ENCODE measurements at regions not wholly inside any gene's neighbourhood (a gene's known extent, or its start where the extent isn't known, plus 50 kb on each side); places are given as distances from the start of the nearest gene placed in this dataset.

DNA sequence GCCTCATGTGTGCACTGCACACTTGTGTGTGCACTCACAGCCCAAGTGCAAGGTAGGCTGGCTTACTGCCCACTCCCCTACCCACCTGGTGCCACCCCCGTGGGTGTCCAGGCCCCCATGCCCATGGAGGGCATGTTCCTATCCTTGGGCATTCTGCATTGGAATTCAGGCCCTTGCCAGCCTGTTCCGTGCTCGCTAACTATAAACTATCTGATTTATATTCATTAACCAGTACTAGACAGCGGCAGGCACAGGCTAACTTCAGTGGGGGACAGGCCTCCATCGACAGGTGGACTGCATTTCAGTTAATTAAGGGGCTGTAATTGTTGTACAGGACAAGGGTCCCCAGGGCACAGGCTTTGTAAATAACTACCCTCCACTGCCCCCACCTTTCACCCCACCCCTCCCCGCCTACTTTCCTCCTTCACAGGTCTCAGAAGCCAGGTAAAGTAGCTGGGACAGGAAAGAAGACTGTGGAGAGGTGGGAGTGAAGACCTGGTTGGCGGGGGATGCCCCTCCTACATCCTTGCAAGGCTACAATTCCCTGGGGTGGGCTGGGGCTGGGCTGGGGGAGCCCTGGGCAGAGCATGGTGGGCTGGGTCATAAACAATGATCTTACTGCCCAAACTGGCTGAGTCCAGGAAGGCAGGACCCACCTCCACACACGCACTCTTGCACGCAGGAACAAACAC is 119.0 kb upstream of the LHX1 start:
- no peak for DNase-seq

GRCh38 chr17:36823850-36824677 is 113.2 kb upstream of the LHX1 start:
- DNase-seq, result no peak

GRCh38 chr17:36824678-36825101 is 112.6 kb upstream of the LHX1 start:
- no peak for DNase-seq

DNA sequence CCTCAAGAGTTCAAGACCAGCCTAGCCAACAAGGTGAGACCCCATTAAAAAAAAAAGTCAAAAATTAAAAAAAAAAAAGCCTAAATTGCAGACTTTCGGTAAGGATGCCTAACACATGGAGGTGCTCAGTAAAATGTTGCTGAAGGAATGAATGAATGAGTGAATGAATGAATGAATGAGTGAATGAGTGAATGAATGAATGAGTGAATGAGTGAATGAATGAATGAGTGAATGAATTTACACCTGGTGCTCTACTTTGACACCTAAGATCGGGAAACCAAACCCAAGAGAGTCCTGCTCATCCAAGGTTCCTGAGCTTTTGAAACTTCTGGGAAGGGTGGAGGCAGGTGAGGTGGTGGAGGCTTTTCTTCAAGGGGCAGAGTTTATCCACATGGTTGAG is 112.2 kb upstream of the LHX1 start:
- no peak for DNase-seq

DNA sequence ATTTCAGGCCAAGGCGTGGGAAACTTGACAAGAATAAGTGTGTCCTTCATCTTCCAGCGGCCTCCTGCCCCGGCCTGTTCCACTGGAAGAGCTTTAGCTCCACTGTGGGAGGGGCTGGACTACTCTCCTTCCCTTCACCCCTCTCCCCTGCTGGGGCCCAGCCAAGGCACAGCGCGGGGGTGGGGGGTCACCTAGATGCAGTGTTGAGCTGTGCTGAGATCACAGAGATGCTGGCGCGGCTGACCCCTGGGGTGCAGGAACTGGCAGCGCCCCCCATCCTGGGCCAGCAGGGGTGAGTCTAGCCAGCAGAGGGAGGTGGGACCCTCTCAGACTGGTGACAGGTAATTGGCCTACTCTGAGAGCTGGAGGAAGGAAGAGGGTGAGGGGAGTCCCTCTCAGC is 111.8 kb upstream of the LHX1 start:
- no peak for DNase-seq

- no peak for DNase-seq
Measured at GRCh38 chr17:36825951-36826350, 111.3 kb upstream of the LHX1 start.

DNA sequence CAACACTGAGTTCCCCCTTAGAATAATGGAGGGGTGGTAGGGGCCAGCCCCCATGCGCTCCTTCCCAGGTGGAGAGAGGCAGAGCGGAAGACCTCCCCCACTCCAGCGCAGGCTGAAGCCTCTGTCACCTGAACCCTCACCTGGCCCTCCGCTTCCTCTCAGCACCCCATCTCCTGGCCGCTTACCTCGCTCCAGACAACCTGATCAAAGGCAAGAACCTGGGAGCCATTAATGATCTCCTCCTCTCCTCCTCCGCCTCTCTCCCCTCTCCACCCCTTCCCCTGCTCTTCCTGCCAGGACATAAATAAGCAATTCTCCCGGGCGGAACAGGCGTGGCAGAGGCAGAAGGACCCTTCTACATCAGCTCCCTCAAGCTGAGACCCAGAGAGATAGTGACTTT is 110.2 kb upstream of the LHX1 start:
- DNase-seq, result no peak

GRCh38 chr17:36829676-36830075 is 107.6 kb upstream of the LHX1 start:
- DNase-seq, result no peak

GRCh38 chr17:36833279-36833678 is 104.0 kb upstream of the LHX1 start:
- DNase-seq, result no peak

GRCh38 chr17:36835036-36835435 is 102.2 kb upstream of the LHX1 start:
- DNase-seq, result no peak

DNA sequence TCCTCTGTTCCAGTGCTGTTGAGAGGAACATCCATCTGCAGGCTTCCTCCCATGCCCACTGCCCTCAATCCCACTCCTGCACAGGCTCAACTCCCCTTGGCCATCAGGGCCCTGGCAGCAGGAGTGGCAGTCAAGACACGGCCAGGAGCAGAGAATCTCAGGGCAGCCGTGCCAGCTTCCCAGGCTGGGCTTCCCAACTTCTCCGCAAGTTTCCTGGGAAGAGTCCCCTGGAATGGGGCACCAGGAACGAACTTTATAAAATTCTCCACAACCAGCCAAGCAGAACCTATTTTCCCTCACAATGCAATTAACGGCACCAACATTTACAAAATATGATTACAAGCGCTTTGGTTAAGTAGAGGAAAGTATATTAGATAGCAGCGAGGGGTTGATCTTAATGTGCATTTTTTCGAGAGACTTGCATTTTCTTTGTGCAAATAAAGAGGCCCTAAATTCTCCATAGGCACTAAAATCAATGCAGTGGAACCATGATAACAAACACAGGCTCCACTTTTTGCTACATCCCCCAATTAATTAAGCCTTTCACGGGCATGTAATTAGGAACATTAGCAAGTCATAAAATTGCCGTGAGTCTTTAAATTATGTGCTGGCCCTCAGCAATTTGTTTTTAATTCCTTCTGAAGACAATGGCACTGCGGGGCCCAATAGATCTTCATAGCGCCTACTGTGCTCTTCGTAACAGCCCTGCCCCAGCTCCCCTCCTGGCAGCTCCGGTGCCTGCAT is 99.9 kb upstream of the LHX1 start:
- DNase-seq, result no peak

- no peak for DNase-seq
Measured at GRCh38 chr17:36837939-36838272, 99.4 kb upstream of the LHX1 start.

GRCh38 chr17:36839256-36839655 is 98.0 kb upstream of the LHX1 start:
- no peak for DNase-seq

- DNase-seq, result no peak
Measured at GRCh38 chr17:36840796-36841195, 96.5 kb upstream of the LHX1 start.

DNA sequence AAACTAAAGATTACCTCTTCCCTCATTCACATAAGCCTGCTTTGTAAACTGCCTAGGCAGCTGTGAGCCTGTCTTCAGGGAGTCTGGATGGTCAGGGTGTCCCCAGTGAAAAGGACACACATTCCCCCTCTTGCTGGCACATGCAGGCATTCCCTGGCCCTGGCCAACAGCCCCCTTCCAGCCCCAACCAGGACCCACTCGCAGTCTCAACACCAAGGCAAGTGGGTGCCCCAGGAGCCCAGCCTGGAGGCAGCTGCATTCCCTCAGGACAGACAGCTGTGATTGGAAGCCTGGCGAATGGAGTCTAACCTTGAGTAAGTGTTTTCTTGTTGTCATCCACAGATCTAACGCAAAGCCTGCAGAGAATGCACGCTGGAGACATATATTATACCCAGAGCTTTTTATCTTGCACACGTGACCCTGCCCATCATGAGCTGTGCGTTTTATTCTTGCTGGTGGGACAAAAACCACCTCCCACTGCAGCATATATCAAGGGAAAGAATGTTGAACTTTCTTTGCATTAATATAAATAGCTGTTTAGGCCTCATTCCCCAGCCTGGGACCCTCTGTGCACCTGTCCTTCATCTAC is 95.0 kb upstream of the LHX1 start:
- DNase-seq, result no peak

DNA sequence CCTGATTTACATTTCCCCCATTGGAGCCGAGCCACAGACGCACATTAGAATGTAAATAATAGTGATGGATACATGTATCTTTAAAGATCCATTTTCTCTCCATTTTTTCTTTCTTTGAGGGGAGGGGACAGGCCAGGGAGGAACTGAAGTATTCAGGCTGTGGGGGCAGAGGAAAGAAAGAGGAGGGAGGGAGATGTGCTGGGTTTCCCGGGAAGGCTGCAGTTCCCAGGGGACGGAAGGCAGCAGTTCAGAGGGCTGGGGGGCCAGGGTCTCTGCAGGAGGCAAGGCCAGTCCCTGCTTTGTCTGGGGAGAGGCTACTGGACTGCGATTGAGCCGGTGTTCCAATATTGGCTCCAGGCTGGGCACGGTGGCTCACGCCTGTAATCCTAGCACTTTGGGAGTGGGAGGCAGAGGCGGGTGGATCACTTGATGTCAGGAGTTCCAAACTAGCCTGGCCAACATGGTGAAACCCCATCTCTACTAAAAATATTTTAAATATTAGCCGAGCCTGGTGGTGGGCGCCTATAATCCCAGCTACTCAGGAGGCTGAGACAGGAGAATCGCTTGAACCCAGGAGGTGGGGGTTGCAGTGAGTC is 94.2 kb upstream of the LHX1 start:
- DNase-seq, result no peak

DNA sequence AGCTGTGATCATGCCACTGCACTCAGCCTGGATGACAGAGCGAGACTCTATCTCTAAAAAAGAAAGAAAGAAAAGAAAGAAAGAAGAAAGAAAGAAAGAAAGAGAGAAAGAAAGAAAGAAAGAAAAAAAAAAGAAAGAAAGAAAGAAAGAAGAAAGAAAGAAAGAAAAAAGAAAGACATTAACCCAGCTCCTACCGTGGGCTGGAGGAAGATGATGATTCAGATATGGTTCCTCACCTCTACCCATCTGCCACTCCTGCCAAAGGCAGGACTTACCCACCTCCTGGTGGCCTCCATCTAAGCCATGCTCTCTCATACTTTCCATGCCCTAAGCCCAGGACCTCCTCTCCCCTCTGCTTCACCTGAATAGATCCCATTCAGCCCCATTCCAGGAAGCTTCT is 93.3 kb upstream of the LHX1 start:
- DNase-seq, result no peak

DNA sequence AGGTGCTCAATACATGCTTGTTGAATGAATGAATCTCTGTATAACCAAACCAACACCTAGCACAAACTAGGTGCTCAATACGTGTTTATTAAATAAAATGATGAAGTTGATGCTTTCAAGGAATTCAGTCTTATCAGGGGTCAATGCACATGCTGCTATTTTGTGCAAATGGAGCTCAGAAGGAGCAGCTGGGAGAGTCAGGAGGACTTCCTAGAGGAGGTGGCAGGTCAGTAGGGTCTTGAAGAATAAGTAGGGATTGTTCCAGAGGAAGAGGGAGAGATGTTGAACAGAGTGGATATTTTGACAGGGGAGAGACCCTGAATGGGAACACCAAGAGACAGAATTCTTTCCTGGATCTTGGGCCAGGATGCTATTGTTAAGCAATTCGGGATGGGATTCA is 92.7 kb upstream of the LHX1 start:
- no peak for DNase-seq

- DNase-seq, result no peak
Measured at GRCh38 chr17:36845916-36846315, 91.4 kb upstream of the LHX1 start.

GRCh38 chr17:36846410-36847292 is 90.6 kb upstream of the LHX1 start:
- no peak for DNase-seq

DNA sequence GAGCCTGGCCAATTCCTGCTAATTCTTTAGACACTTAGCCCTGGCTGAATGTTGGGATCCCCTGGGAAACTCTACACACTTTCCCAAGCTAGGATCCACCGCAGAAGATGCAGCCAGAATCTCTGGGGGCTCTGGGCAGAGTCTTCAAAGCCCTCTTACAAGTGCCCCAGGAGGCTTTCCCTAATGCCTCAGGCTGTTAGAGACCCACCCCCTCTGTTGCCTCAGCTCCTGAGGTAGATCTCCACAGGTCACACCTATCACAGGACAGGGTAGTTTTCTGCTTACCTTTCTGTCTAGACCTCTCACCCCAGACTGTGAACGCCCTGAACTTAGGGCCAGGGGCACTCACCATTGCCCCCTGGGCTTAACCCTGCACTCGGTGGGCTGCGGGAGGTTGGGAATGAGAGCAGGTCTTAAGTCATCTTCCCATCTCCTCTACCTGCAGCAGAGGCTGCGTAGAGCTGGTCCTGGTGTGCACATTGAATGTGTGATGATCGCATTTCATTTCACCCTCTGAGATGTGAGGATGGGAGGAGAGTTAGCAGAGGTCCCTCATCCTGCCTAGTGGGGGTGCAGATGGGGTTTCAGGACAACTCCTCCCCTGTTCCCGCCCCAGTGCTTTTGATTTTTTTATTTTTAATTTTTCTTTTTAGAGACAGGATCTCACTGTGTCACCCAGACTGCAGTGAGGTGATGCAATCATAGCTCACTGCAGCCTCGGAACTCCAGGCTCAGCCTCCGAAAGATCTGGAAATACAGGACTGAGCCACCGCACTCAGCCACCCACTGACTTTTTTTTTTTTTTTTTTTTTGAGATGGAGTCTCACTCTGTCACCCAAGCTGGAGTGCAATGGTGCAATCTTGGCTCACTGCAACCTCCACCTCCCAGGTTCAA is 89.0 kb upstream of the LHX1 start:
- DNase-seq, result no peak
